ENCODE measurements at regions not wholly inside any gene's neighbourhood (a gene's known extent, or its start where the extent isn't known, plus 50 kb on each side); places are given as distances from the start of the nearest gene placed in this dataset.

GRCh38 chr13:65034266-65034665 lies 2195.9 kb downstream of the PCDH9 start (continued):
- TF ChIP-seq, protein P1, sequence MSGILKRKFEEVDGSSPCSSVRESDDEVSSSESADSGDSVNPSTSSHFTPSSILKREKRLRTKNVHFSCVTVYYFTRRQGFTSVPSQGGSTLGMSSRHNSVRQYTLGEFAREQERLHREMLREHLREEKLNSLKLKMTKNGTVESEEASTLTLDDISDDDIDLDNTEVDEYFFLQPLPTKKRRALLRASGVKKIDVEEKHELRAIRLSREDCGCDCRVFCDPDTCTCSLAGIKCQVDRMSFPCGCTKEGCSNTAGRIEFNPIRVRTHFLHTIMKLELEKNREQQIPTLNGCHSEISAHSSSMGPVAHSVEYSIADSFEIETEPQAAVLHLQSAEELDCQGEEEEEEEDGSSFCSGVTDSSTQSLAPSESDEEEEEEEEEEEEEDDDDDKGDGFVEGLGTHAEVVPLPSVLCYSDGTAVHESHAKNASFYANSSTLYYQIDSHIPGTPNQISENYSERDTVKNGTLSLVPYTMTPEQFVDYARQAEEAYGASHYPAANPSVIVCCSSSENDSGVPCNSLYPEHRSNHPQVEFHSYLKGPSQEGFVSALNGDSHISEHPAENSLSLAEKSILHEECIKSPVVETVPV (CRISPR knock-in tag; IDR thresholded peaks at IDR 0.05): no peak
- no peak for TF ChIP-seq ZNF70 (CRISPR knock-in tag; IDR thresholded peaks at IDR 0.05)
- TF ChIP-seq, protein P2, sequence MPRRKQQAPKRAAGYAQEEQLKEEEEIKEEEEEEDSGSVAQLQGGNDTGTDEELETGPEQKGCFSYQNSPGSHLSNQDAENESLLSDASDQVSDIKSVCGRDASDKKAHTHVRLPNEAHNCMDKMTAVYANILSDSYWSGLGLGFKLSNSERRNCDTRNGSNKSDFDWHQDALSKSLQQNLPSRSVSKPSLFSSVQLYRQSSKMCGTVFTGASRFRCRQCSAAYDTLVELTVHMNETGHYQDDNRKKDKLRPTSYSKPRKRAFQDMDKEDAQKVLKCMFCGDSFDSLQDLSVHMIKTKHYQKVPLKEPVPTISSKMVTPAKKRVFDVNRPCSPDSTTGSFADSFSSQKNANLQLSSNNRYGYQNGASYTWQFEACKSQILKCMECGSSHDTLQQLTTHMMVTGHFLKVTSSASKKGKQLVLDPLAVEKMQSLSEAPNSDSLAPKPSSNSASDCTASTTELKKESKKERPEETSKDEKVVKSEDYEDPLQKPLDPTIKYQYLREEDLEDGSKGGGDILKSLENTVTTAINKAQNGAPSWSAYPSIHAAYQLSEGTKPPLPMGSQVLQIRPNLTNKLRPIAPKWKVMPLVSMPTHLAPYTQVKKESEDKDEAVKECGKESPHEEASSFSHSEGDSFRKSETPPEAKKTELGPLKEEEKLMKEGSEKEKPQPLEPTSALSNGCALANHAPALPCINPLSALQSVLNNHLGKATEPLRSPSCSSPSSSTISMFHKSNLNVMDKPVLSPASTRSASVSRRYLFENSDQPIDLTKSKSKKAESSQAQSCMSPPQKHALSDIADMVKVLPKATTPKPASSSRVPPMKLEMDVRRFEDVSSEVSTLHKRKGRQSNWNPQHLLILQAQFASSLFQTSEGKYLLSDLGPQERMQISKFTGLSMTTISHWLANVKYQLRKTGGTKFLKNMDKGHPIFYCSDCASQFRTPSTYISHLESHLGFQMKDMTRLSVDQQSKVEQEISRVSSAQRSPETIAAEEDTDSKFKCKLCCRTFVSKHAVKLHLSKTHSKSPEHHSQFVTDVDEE (CRISPR knock-in tag; IDR thresholded peaks at IDR 0.05): no peak

- ATAC-seq: no peak
- TF ChIP-seq ARNTL (CRISPR knock-in tag; IDR thresholded peaks at IDR 0.05; ENCODE audit: borderline replicate concordance, low read depth) (no peak), TOX (CRISPR knock-in tag; IDR thresholded peaks at IDR 0.05; ENCODE audit: borderline replicate concordance) (no peak), ZC3H10 (CRISPR knock-in tag; IDR thresholded peaks at IDR 0.05) (no peak), ZNF8 (CRISPR knock-in tag; IDR thresholded peaks at IDR 0.05) (no peak), ZNF70 (CRISPR knock-in tag; IDR thresholded peaks at IDR 0.05) (no peak)
- TF ChIP-seq, protein P3, sequence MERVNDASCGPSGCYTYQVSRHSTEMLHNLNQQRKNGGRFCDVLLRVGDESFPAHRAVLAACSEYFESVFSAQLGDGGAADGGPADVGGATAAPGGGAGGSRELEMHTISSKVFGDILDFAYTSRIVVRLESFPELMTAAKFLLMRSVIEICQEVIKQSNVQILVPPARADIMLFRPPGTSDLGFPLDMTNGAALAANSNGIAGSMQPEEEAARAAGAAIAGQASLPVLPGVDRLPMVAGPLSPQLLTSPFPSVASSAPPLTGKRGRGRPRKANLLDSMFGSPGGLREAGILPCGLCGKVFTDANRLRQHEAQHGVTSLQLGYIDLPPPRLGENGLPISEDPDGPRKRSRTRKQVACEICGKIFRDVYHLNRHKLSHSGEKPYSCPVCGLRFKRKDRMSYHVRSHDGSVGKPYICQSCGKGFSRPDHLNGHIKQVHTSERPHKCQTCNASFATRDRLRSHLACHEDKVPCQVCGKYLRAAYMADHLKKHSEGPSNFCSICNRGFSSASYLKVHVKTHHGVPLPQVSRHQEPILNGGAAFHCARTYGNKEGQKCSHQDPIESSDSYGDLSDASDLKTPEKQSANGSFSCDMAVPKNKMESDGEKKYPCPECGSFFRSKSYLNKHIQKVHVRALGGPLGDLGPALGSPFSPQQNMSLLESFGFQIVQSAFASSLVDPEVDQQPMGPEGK (CRISPR knock-in tag; IDR thresholded peaks at IDR 0.05; ENCODE audit: borderline replicate concordance): no peak
- TF ChIP-seq, protein P1 (CRISPR knock-in tag; IDR thresholded peaks at IDR 0.05): no peak
Measured at GRCh38 chr13:65032825-65033224, 2197.3 kb downstream of the PCDH9 start.

- TF ChIP-seq ZNF565 (CRISPR knock-in tag; conservative IDR thresholded peaks at IDR 0.05; ENCODE audit: low read depth): no peak
- TF ChIP-seq ZC3H10 (CRISPR knock-in tag; IDR thresholded peaks at IDR 0.05): no peak
- TF ChIP-seq ISL1 (CRISPR knock-in tag; IDR thresholded peaks at IDR 0.05): no peak
- no peak for TF ChIP-seq ZFP30 (CRISPR knock-in tag; IDR thresholded peaks at IDR 0.05)
- no peak for TF ChIP-seq TOX (CRISPR knock-in tag; IDR thresholded peaks at IDR 0.05; ENCODE audit: borderline replicate concordance)
- TF ChIP-seq ESRRG (CRISPR knock-in tag; IDR thresholded peaks at IDR 0.05): no peak
- no peak for TF ChIP-seq BACH2 (CRISPR knock-in tag; IDR thresholded peaks at IDR 0.05; ENCODE audit: borderline replicate concordance)
- no peak for TF ChIP-seq POU6F1 (CRISPR knock-in tag; IDR thresholded peaks at IDR 0.05; ENCODE audit: borderline replicate concordance, low read depth)
- TF ChIP-seq ZNF70 (CRISPR knock-in tag; IDR thresholded peaks at IDR 0.05): no peak
- TF ChIP-seq OSR1 (CRISPR knock-in tag; IDR thresholded peaks at IDR 0.05): no peak
- no peak for TF ChIP-seq TCF4 (CRISPR knock-in tag; IDR thresholded peaks at IDR 0.05; ENCODE audit: borderline replicate concordance)
- no peak for TF ChIP-seq ZNF8 (CRISPR knock-in tag; IDR thresholded peaks at IDR 0.05)
- ATAC-seq: no peak
Measured at GRCh38 chr13:65028101-65028500, 2202.0 kb downstream of the PCDH9 start.

GRCh38 chr13:65026505-65026904 lies 2203.6 kb downstream of the PCDH9 start:
- no peak for ATAC-seq
- TF ChIP-seq ZNF8 (CRISPR knock-in tag; IDR thresholded peaks at IDR 0.05): no peak
- TF ChIP-seq GLIS3 (CRISPR knock-in tag; IDR thresholded peaks at IDR 0.05): no peak
- no peak for TF ChIP-seq CSDC2 (CRISPR knock-in tag; IDR thresholded peaks at IDR 0.05)
- no peak for TF ChIP-seq ISL1 (CRISPR knock-in tag; IDR thresholded peaks at IDR 0.05)
